ENCODE measurements at regions not wholly inside any gene's neighbourhood (a gene's known extent, or its start where the extent isn't known, plus 50 kb on each side); places are given as distances from the start of the nearest gene placed in this dataset.
"Not testable (repeated sequence)": the region's sequence is repeated elsewhere in the genome, so short reads cannot be mapped to it uniquely, and the experiment has no call there.

DNA sequence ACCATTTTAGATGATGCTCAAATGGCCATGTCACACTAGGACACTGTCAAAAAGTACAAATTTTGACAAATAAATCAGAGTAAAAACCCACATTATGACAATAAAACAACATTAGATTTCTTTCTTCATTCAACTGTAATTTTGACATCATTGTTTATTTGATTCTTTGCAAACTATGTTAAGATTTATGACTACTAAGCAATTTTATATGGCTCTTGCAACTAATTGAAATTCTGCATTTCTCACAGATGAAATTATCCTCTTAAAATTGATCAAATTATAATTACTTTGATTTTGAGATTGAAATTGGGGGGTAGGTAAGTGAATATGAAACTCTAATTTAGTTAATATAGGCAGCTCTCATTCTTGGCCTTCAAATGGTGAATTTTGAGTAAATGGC lies 59.8 kb downstream of the ATOH1 start:
- H3K27me3 ChIP-seq (replicated peaks; ENCODE audit: control insufficient read depth, insufficient read depth, low read length): no peaks in the 10 kb centered on the region
- H3K9ac ChIP-seq (ENCODE audit: low read length): no peak overlapping the region
- no peaks in the 10 kb centered on the region for H3K4me1 ChIP-seq (ENCODE audit: control insufficient read depth, insufficient read depth, low read length)
- H3K36me3 ChIP-seq (ENCODE audit: control insufficient read depth, insufficient read depth, low read length, severe bottlenecking): no peaks in the 10 kb centered on the region
- no peak for DNase-seq (ENCODE audit: low read depth)
- no peak overlapping the region for H3K4me3 ChIP-seq (ENCODE audit: low read length)
- no peaks in the 10 kb centered on the region for H3K9me3 ChIP-seq (ENCODE audit: control insufficient read depth, low read length)

DNA sequence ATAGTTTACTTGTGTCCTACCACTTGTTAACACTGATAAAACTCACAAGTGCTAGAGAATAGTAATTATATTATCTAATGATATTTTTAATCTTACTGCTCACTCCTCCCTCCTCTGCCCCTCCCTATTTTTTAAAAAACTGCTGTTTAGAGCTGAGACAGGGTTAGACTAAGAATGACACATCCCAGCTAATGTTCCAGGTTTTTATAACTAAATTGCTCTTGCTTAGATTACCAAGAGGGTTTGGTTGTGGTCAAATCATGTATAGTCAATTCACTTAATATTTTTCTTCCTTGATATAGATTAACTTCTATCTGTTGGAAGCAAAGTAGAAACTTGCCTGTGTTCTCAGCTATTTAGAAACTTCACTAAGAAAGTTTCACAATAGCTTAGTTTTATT lies 60.2 kb downstream of the ATOH1 start:
- Histone ChIP-seq H3K27me3 (replicated peaks; ENCODE audit: control insufficient read depth, insufficient read depth, low read length) (no peaks in the 10 kb centered on the region), H3K9me3 (ENCODE audit: control insufficient read depth, low read length) (no peaks in the 10 kb centered on the region), H3K4me3 (ENCODE audit: low read length) (no peak overlapping the region), H3K9ac (ENCODE audit: low read length) (no peak overlapping the region), H3K4me1 (ENCODE audit: control insufficient read depth, insufficient read depth, low read length) (no peaks in the 10 kb centered on the region), H3K36me3 (ENCODE audit: control insufficient read depth, insufficient read depth, low read length, severe bottlenecking) (no peaks in the 10 kb centered on the region)
- DNase-seq (ENCODE audit: low read depth): no peak

- H3K9ac ChIP-seq (ENCODE audit: low read length): no peak overlapping the region
- H3K4me3 ChIP-seq (ENCODE audit: low read length): no peak overlapping the region
- no peaks in the 10 kb centered on the region for H3K27me3 ChIP-seq (replicated peaks; ENCODE audit: control insufficient read depth, insufficient read depth, low read length)
- H3K4me1 ChIP-seq (ENCODE audit: control insufficient read depth, insufficient read depth, low read length): no peaks in the 10 kb centered on the region
- DNase-seq (ENCODE audit: low read depth): no peak
- H3K9me3 ChIP-seq (ENCODE audit: control insufficient read depth, low read length): no peaks in the 10 kb centered on the region
- no peaks in the 10 kb centered on the region for H3K36me3 ChIP-seq (ENCODE audit: control insufficient read depth, insufficient read depth, low read length, severe bottlenecking)
Observed at GRCh38 chr4:93891244-93891643, 62.7 kb downstream of the ATOH1 start.

DNA sequence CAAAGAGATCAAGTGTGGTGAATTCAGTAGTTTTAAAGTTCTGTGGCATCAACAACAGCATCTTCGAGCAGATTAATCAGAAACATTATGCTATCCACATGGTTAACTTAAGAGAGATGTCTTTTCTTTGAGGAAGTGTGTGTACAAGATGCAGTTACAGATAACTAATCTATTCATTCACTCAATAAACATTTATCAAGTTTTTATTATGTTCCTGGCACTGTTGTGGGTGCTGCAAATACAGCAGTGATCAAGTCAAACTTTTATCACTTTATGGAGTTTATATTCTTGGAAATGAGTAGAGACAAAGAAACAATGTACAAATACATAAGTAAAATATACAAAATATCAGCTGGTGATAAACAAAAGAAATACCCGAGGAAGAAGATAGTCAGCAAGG lies 66.4 kb downstream of the ATOH1 start:
- DNase-seq (ENCODE audit: low read depth): no peak
- H3K9ac ChIP-seq (ENCODE audit: low read length): no peak overlapping the region
- H3K27me3 ChIP-seq (replicated peaks; ENCODE audit: control insufficient read depth, insufficient read depth, low read length): no peaks in the 10 kb centered on the region
- H3K36me3 ChIP-seq (ENCODE audit: control insufficient read depth, insufficient read depth, low read length, severe bottlenecking): no peaks in the 10 kb centered on the region
- no peaks in the 10 kb centered on the region for H3K9me3 ChIP-seq (ENCODE audit: control insufficient read depth, low read length)
- no peak overlapping the region for H3K4me3 ChIP-seq (ENCODE audit: low read length)
- H3K4me1 ChIP-seq (ENCODE audit: control insufficient read depth, insufficient read depth, low read length): no peaks in the 10 kb centered on the region

- no peak for DNase-seq (ENCODE audit: low read depth)
- H3K9me3 ChIP-seq (ENCODE audit: control insufficient read depth, low read length): no peaks in the 10 kb centered on the region
- no peaks in the 10 kb centered on the region for H3K36me3 ChIP-seq (ENCODE audit: control insufficient read depth, insufficient read depth, low read length, severe bottlenecking)
- H3K9ac ChIP-seq (ENCODE audit: low read length): no peak overlapping the region
- no peaks in the 10 kb centered on the region for H3K27me3 ChIP-seq (replicated peaks; ENCODE audit: control insufficient read depth, insufficient read depth, low read length)
- H3K4me1 ChIP-seq (ENCODE audit: control insufficient read depth, insufficient read depth, low read length): no peaks in the 10 kb centered on the region
- H3K4me3 ChIP-seq (ENCODE audit: low read length): no peak overlapping the region
Observed at GRCh38 chr4:93896516-93896915, 68.0 kb downstream of the ATOH1 start.

DNA sequence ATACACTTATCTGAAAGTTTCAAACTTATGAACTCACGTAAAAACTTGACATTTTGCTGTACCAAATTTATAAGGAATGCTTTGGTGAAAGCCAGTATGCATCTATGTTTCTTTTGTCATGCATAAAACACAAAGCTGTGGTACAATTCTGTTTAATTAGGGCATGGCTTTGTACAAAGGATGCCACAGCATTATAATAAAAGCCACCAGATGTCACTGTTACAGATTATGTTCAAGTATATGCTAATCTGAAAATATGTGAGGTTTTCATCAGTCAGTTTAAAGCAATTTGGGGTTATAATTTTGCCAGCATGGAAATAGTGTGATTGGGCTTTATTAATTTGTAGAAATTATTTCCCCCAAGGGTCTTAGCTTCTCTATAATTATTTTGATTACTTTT lies 69.0 kb downstream of the ATOH1 start:
- Histone ChIP-seq H3K27me3 (replicated peaks; ENCODE audit: control insufficient read depth, insufficient read depth, low read length) (no peaks in the 10 kb centered on the region), H3K4me3 (ENCODE audit: low read length) (no peak overlapping the region), H3K36me3 (ENCODE audit: control insufficient read depth, insufficient read depth, low read length, severe bottlenecking) (no peaks in the 10 kb centered on the region), H3K4me1 (ENCODE audit: control insufficient read depth, insufficient read depth, low read length) (no peaks in the 10 kb centered on the region), H3K9me3 (ENCODE audit: control insufficient read depth, low read length) (no peaks in the 10 kb centered on the region), H3K9ac (ENCODE audit: low read length) (no peak overlapping the region)
- DNase-seq (ENCODE audit: low read depth): peak; percentile 13

- DNase-seq (ENCODE audit: low read depth): no peak
- Histone ChIP-seq H3K4me3 (ENCODE audit: low read length) (no peak overlapping the region), H3K36me3 (ENCODE audit: control insufficient read depth, insufficient read depth, low read length, severe bottlenecking) (no peaks in the 10 kb centered on the region), H3K9ac (ENCODE audit: low read length) (no peak overlapping the region), H3K4me1 (ENCODE audit: control insufficient read depth, insufficient read depth, low read length) (no peaks in the 10 kb centered on the region), H3K9me3 (ENCODE audit: control insufficient read depth, low read length) (no peaks in the 10 kb centered on the region), H3K27me3 (replicated peaks; ENCODE audit: control insufficient read depth, insufficient read depth, low read length) (no peaks in the 10 kb centered on the region)
Observed at GRCh38 chr4:93908778-93909177, 80.2 kb downstream of the ATOH1 start.

- Histone ChIP-seq H3K9ac (ENCODE audit: low read length) (no peak overlapping the region), H3K4me1 (ENCODE audit: control insufficient read depth, insufficient read depth, low read length) (no peaks in the 10 kb centered on the region), H3K36me3 (ENCODE audit: control insufficient read depth, insufficient read depth, low read length, severe bottlenecking) (no peaks in the 10 kb centered on the region), H3K27me3 (replicated peaks; ENCODE audit: control insufficient read depth, insufficient read depth, low read length) (no peaks in the 10 kb centered on the region), H3K4me3 (ENCODE audit: low read length) (no peak overlapping the region), H3K9me3 (ENCODE audit: control insufficient read depth, low read length) (no peaks in the 10 kb centered on the region)
- no peak for DNase-seq (ENCODE audit: low read depth)
Observed at GRCh38 chr4:93911671-93912070, 83.1 kb downstream of the ATOH1 start.

DNA sequence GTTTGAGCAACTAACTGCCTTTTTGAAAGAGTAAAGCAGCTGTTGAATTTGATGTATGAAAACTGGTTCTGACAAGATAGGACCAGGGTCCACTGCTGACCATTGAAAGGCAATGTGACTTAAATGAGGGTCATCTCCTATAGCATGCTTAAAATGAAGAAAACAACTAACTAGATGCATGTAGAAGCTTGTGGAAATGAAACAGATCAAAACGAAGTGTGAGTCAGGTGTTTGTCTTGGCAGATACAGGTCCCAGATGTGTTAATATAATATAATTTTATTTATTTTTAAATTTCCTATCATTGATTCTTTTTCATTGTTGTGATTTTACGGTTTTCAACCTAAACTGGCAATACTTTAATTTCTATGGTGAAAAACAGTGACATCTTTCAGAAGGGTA lies 83.6 kb downstream of the ATOH1 start:
- DNase-seq (ENCODE audit: low read depth): no peak
- Histone ChIP-seq H3K4me3 (ENCODE audit: low read length) (no peak overlapping the region), H3K9ac (ENCODE audit: low read length) (no peak overlapping the region), H3K27me3 (replicated peaks; ENCODE audit: control insufficient read depth, insufficient read depth, low read length) (no peaks in the 10 kb centered on the region), H3K9me3 (ENCODE audit: control insufficient read depth, low read length) (no peaks in the 10 kb centered on the region), H3K4me1 (ENCODE audit: control insufficient read depth, insufficient read depth, low read length) (no peaks in the 10 kb centered on the region), H3K36me3 (ENCODE audit: control insufficient read depth, insufficient read depth, low read length, severe bottlenecking) (no peaks in the 10 kb centered on the region)

DNA sequence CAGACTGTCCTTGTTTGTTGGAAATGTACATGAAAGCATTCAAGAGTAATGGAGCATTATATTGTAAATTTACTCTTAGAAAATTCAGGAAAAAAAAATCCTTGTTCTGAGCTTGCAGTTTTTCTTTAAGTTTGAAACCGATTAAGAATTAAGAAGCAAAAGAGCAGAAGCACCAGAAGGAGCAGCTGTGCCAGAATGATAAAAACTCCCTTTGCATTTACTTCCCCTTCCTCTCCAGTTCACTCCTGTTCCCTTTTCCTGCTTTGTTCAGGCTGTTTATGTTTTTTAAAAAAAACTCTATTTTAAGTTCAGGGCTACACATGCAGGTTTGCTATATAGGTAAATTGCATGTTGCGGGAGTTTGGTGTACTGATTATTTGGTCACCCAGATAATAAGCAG lies 90.3 kb downstream of the ATOH1 start:
- no peaks in the 10 kb centered on the region for H3K36me3 ChIP-seq (ENCODE audit: control insufficient read depth, insufficient read depth, low read length, severe bottlenecking)
- H3K27me3 ChIP-seq (replicated peaks; ENCODE audit: control insufficient read depth, insufficient read depth, low read length): no peaks in the 10 kb centered on the region
- H3K9me3 ChIP-seq (ENCODE audit: control insufficient read depth, low read length): no peaks in the 10 kb centered on the region
- no peak overlapping the region for H3K4me3 ChIP-seq (ENCODE audit: low read length)
- H3K9ac ChIP-seq (ENCODE audit: low read length): no peak overlapping the region
- DNase-seq (ENCODE audit: low read depth): no peak
- H3K4me1 ChIP-seq (ENCODE audit: control insufficient read depth, insufficient read depth, low read length): no peaks in the 10 kb centered on the region

- not testable (repeated sequence) for H3K4me3 ChIP-seq (ENCODE audit: low read length); H3K9ac ChIP-seq (ENCODE audit: low read length); H3K9me3 ChIP-seq (ENCODE audit: control insufficient read depth, low read length); DNase-seq (ENCODE audit: low read depth); H3K36me3 ChIP-seq (ENCODE audit: control insufficient read depth, insufficient read depth, low read length, severe bottlenecking); H3K4me1 ChIP-seq (ENCODE audit: control insufficient read depth, insufficient read depth, low read length); H3K27me3 ChIP-seq (replicated peaks; ENCODE audit: control insufficient read depth, insufficient read depth, low read length)
Observed at GRCh38 chr4:93923570-93923969, 95.0 kb downstream of the ATOH1 start.

- Histone ChIP-seq H3K27me3 (replicated peaks; ENCODE audit: control insufficient read depth, insufficient read depth, low read length) (no peaks in the 10 kb centered on the region), H3K9me3 (ENCODE audit: control insufficient read depth, low read length) (no peaks in the 10 kb centered on the region), H3K9ac (ENCODE audit: low read length) (no peak overlapping the region), H3K4me1 (ENCODE audit: control insufficient read depth, insufficient read depth, low read length) (no peaks in the 10 kb centered on the region), H3K4me3 (ENCODE audit: low read length) (no peak overlapping the region), H3K36me3 (ENCODE audit: control insufficient read depth, insufficient read depth, low read length, severe bottlenecking) (no peaks in the 10 kb centered on the region)
- DNase-seq (ENCODE audit: low read depth): no peak
Observed at GRCh38 chr4:93947286-93947685, 118.7 kb downstream of the ATOH1 start.
